MM.1S (cell line): ENCODE measurements at regions not wholly inside any gene's neighbourhood (a gene's known extent, or its start where the extent isn't known, plus 50 kb on each side); places are given as distances from the start of the nearest gene placed in this dataset.

Experiments
- EZH2 ChIP-seq: fragments of 300-600 bp; sonication (generic); optimal IDR thresholded peaks from 2 replicates; pipeline ENCODE3; 2017; ENCODE audit warnings: low read depth, mild to moderate bottlenecking, antibody characterized with exemption, low read length, mixed read lengths
- EZH2phosphoT487 ChIP-seq: fragments of 300-600 bp; sonication (generic); IDR thresholded peaks from 2 replicates; pipeline ENCODE4 v1.6.1; 2018; ENCODE audit warnings: antibody characterized with exemption, low read length
- TF ChIP-seq, protein P1 (sequence below): fragments of 300-600 bp; sonication (generic); IDR thresholded peaks from 2 replicates; pipeline ENCODE4 v1.5.1; 2016; ENCODE audit warnings: antibody characterized with exemption, low read length, mixed read lengths

DNA sequence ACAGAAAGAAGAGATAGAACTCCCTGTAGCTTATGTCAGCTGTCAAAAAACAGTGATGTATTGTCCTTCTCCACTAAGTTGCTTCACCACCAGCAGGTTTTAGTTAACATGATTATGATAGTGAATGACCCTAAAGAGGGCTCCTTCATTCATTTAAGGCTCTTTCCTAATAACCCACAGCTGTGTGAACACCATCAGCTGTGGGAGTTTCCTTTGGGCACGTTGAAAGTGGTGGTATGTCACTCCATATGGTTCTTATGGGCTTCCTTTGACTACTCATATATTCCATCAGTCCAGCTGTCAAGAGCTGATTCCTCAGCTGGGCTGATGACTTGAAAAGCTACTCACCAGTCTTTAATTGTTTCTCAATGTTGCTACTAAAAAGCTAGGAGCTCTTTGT, 210.3 kb downstream of the UBE2E3 start:
- TF ChIP-seq EZH2 = no peak
- TF ChIP-seq, protein P1, sequence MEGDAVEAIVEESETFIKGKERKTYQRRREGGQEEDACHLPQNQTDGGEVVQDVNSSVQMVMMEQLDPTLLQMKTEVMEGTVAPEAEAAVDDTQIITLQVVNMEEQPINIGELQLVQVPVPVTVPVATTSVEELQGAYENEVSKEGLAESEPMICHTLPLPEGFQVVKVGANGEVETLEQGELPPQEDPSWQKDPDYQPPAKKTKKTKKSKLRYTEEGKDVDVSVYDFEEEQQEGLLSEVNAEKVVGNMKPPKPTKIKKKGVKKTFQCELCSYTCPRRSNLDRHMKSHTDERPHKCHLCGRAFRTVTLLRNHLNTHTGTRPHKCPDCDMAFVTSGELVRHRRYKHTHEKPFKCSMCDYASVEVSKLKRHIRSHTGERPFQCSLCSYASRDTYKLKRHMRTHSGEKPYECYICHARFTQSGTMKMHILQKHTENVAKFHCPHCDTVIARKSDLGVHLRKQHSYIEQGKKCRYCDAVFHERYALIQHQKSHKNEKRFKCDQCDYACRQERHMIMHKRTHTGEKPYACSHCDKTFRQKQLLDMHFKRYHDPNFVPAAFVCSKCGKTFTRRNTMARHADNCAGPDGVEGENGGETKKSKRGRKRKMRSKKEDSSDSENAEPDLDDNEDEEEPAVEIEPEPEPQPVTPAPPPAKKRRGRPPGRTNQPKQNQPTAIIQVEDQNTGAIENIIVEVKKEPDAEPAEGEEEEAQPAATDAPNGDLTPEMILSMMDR = no peak
- no peak for TF ChIP-seq EZH2phosphoT487
